K562 (cell line): ENCODE measurements at regions not wholly inside any gene's neighbourhood (a gene's known extent, or its start where the extent isn't known, plus 50 kb on each side); places are given as distances from the start of the nearest gene placed in this dataset.

Source experiments
- ATAC-seq: fragments of 200-7000 bp; cut with Tn5 transposase; 3 replicates; pipeline ENCODE4 v1.9.1; 2020; ENCODE audit warnings: moderate library complexity
- BruUV-seq: library from RNA; stranded (reverse); fragments of 400-500 nt; replicated peaks from 2 replicates; lab custom pipeline; 2021; lab: Mats Ljungman, UMichigan
- CTCF ChIA-PET: fragments of 300-600 bp; formaldehyde crosslinking; extraction: SDS; loops from one replicate; lab custom pipeline; 2021; ENCODE audit warnings: low intra/inter-chr PET ratio; lab: Yijun Ruan, JAX
- POLR2A ChIA-PET: fragments of 300-600, 350-650 bp; sonication (Branson Sonifier 250); formaldehyde crosslinking; extraction: SDS; loops from one replicate; lab custom pipeline; 2021; ENCODE audit warnings: antibody characterized with exemption, inconsistent platforms; lab: Yijun Ruan, JAX
- DNase-seq, 4 experiments: peaks; one replicate each; pipeline versions ENCODE4 v3.0.0 to v3.0.0-alpha.2; 2011 to 2018; ENCODE audit warnings: low spot score in 3 of 4, mixed read lengths in 3 of 4; ENCODE audit errors: extremely low read depth in 1 of 4
- FAIRE-seq: peaks from 2 replicates; lab custom pipeline; 2011; peaks lifted over from hg19 to GRCh38; lab: Jason Lieb, UNC
- H2AFZ ChIP-seq: 2 replicates; pipeline ENCODE4 v1.6.0; 2011; ENCODE audit warnings: low read depth, low read length, control low read depth, inconsistent platforms
- H3K27ac ChIP-seq: fragments of 200-600 bp; 3 replicates; pipeline ENCODE4 v1.8.0; 2011; ENCODE audit warnings: low read depth, mild to moderate bottlenecking, control low read depth, inconsistent platforms, low read length, moderate library complexity, mixed read lengths; ENCODE audit errors: extremely low read depth
- H3K27me3 ChIP-seq, 2 experiments: fragments of 300-600 bp in 1 of 2; 2 replicates in 1 of 2; 3 replicates in 1 of 2; pipeline versions ENCODE4 v1.6.0 to v1.8.0; 2011; ENCODE audit warnings: inconsistent platforms in 2 of 2, low read length in 2 of 2, mild to moderate bottlenecking in 1 of 2, mixed read lengths in 1 of 2, moderate library complexity in 1 of 2; ENCODE audit not compliant: control insufficient read depth in 2 of 2, insufficient read depth in 2 of 2
- H3K36me3 ChIP-seq: fragments of 300-600 bp; 3 replicates; pipeline ENCODE4 v1.8.0; 2011; ENCODE audit warnings: mild to moderate bottlenecking, low read length, inconsistent platforms; ENCODE audit not compliant: control insufficient read depth, insufficient read depth
- H3K4me1 ChIP-seq, 2 experiments: fragments of 200-600 bp in 1 of 2; replicated peaks in 1 of 2; 2 replicates in 1 of 2; 3 replicates in 1 of 2; pipeline versions ENCODE4 v1.5.1 to v1.8.0; 2011; ENCODE audit warnings: inconsistent platforms in 2 of 2, low read length in 2 of 2, mild to moderate bottlenecking in 1 of 2, mixed read lengths in 1 of 2, moderate library complexity in 1 of 2; ENCODE audit not compliant: control insufficient read depth in 2 of 2, insufficient read depth in 2 of 2
- H3K4me2 ChIP-seq: 2 replicates; pipeline ENCODE4 v1.6.1; 2011; ENCODE audit warnings: low read length, control low read depth, inconsistent platforms, mixed read lengths; ENCODE audit not compliant: insufficient read depth
- H3K4me3 ChIP-seq: fragments of 200-600 bp; sonication (generic), shearing (Covaris generic); 2 replicates; pipeline ENCODE4 v1.5.1; 2016; ENCODE audit warnings: control low read depth, inconsistent platforms
- H3K79me2 ChIP-seq: fragments of 200-600 bp; 3 replicates; pipeline ENCODE4 v1.8.0; 2011; ENCODE audit warnings: low read length, inconsistent platforms; ENCODE audit not compliant: control insufficient read depth, insufficient read depth
- H3K9ac ChIP-seq, 2 experiments: 2 replicates each; pipeline versions ENCODE4 v1.6.0 to v1.6.1; 2011; ENCODE audit warnings: low read depth in 2 of 2, low read length in 2 of 2, control low read depth in 1 of 2, inconsistent platforms in 1 of 2, mild to moderate bottlenecking in 1 of 2, mixed read lengths in 1 of 2; ENCODE audit not compliant: insufficient read depth in 1 of 2
- H3K9me1 ChIP-seq: one replicate; pipeline ENCODE4 v1.6.0; 2011; ENCODE audit warnings: inconsistent platforms, mild to moderate bottlenecking, low read length, moderate library complexity; ENCODE audit not compliant: control insufficient read depth, insufficient read depth
- H3K9me3 ChIP-seq: replicated peaks from 2 replicates; pipeline ENCODE4 v1.5.1; 2011; ENCODE audit warnings: low read depth, low read length, inconsistent platforms; ENCODE audit not compliant: control insufficient read depth, insufficient read depth
- H4K20me1 ChIP-seq: replicated peaks from 2 replicates; pipeline ENCODE4 v1.6.1; 2011; ENCODE audit warnings: low read length, inconsistent platforms, mixed read lengths; ENCODE audit not compliant: control insufficient read depth, insufficient read depth
- FOXA3 ChIP-seq, 2 experiments: fragments of 450-650 bp in 1 of 2; sonication (generic) in 1 of 2; formaldehyde crosslinking; IDR thresholded peaks in 1 of 2; conservative IDR thresholded peaks in 1 of 2; 2 replicates each; pipeline versions ENCODE4 v1.4.0 to v1.8.0; 2020 to 2022; ENCODE audit warnings: mild to moderate bottlenecking in 2 of 2, missing genetic modification reagents in 1 of 2
- FOXP1 ChIP-seq: sonication (generic); formaldehyde crosslinking; IDR thresholded peaks from 2 replicates; pipeline ENCODE4 v1.8.0; 2022; ENCODE audit warnings: mild to moderate bottlenecking, missing genetic modification reagents
- HNRNPL ChIP-seq: fragments of 200-400 bp; formaldehyde crosslinking; IDR thresholded peaks from 2 replicates; pipeline ENCODE4 v1.6.1; 2017; ENCODE audit warnings: low read depth, mild to moderate bottlenecking, low read length
- JUNB ChIP-seq: fragments of 450-650 bp; formaldehyde crosslinking; conservative IDR thresholded peaks from 2 replicates; pipeline ENCODE4 v1.4.0; 2020; ENCODE audit warnings: mild to moderate bottlenecking
- LCOR ChIP-seq: sonication (generic); formaldehyde crosslinking; IDR thresholded peaks from 2 replicates; pipeline ENCODE4 v1.8.0; 2022; ENCODE audit warnings: mild to moderate bottlenecking, missing genetic modification reagents
- MTA1 ChIP-seq: fragments of 450-650 bp; IDR thresholded peaks from 2 replicates; pipeline ENCODE4 v1.6.1; 2017; ENCODE audit warnings: borderline replicate concordance
- MTA2 ChIP-seq: fragments of 450-650 bp; IDR thresholded peaks from 2 replicates; pipeline ENCODE4 v1.6.1; 2016; ENCODE audit warnings: low read depth
- MXD1 ChIP-seq: fragments of 250-450 bp; sonication (Bioruptor Pico); IDR thresholded peaks from 2 replicates; pipeline ENCODE4 v1.8.0; 2021; ENCODE audit warnings: borderline replicate concordance, mild to moderate bottlenecking, moderate library complexity; ENCODE audit not compliant: poor library complexity, severe bottlenecking
- NUFIP1 ChIP-seq: fragments of 450-650 bp; IDR thresholded peaks from 2 replicates; pipeline ENCODE4 v1.6.1; 2018; ENCODE audit not compliant: partially characterized antibody
- PHB ChIP-seq: fragments of 250-450 bp; sonication (Bioruptor Pico); IDR thresholded peaks from 2 replicates; pipeline ENCODE4 v1.5.0; 2021
- RCOR1 ChIP-seq, 2 experiments: IDR thresholded peaks; 2 replicates each; pipeline ENCODE4 v1.6.1; 2012; ENCODE audit warnings: low read depth in 2 of 2, low read length in 2 of 2, borderline replicate concordance in 1 of 2, improper control_type of control experiment in 1 of 2
- SRSF3 ChIP-seq: fragments of 200-400 bp; formaldehyde crosslinking; IDR thresholded peaks from 2 replicates; pipeline ENCODE4 v1.6.1; 2016; ENCODE audit warnings: mild to moderate bottlenecking, low read length, moderate library complexity; ENCODE audit not compliant: insufficient read depth
- TAF1 ChIP-seq: IDR thresholded peaks from 2 replicates; pipeline ENCODE4 v1.6.1; 2011; ENCODE audit warnings: mild to moderate bottlenecking, low read length, moderate library complexity; ENCODE audit not compliant: insufficient read depth, control insufficient read depth, severe bottlenecking; ENCODE audit errors: extremely low read depth
- TFAM ChIP-seq: fragments of 250-450 bp; sonication (Bioruptor Pico); conservative IDR thresholded peaks from 2 replicates; pipeline ENCODE4 v1.5.0; 2021; ENCODE audit warnings: mild to moderate bottlenecking, moderate library complexity
- TSC22D4 ChIP-seq: fragments of 450-650 bp; IDR thresholded peaks from 2 replicates; pipeline ENCODE4 v1.6.1; 2016; ENCODE audit warnings: missing genetic modification characterization, missing biosample characterization, control low read depth
- ZKSCAN3 ChIP-seq: fragments of 250-450 bp; sonication (Bioruptor Pico); IDR thresholded peaks from 2 replicates; pipeline ENCODE4 v1.4.0; 2020
- ZNF561 ChIP-seq: fragments of 450-650 bp; formaldehyde crosslinking; conservative IDR thresholded peaks from 2 replicates; pipeline ENCODE4 v1.4.0; 2020; ENCODE audit warnings: mild to moderate bottlenecking, moderate library complexity
- ZNF584 ChIP-seq: fragments of 200-800 bp; sonication (Bioruptor generic); IDR thresholded peaks from 2 replicates; pipeline ENCODE4 v1.6.1; 2016; ENCODE audit warnings: low read depth, mild to moderate bottlenecking, missing genetic modification characterization, missing compliant biosample characterization
- ZNF699 ChIP-seq: fragments of 250-450 bp; sonication (Bioruptor Pico); IDR thresholded peaks from 2 replicates; pipeline ENCODE4 v1.8.0; 2021; ENCODE audit warnings: mild to moderate bottlenecking, moderate library complexity; ENCODE audit not compliant: insufficient replicate concordance
- WGBS: fragments of 100-300 bp; shearing (Covaris generic); methylation state at CpG from one replicate; pipeline ENCODE4 v1.1.6; 2016; ENCODE audit warnings: low coverage, mixed read lengths; ENCODE audit not compliant: insufficient coverage; ENCODE audit errors: missing lambda C conversion rate; 5-methylcytosine and 5-hydroxymethylcytosine counted together
- in situ Hi-C: fragments of 300-500 bp; cut with MboI; formaldehyde crosslinking; loops from 4 replicates; pipeline ENCODE4 v1.15.0; 2018; ENCODE audit warnings: inconsistent platforms, mixed read lengths
- intact Hi-C: fragments of 100-400 bp; cut with micrococcal nuclease; formaldehyde crosslinking; loops from 2 replicates; pipeline ENCODE4 v1.14.2; 2022
- TF ChIP-seq, protein P1 (sequence below): fragments of 450-650 bp; IDR thresholded peaks from one replicate; pipeline ENCODE4 v1.6.1; 2018; ENCODE audit warnings: mild to moderate bottlenecking, moderate library complexity; ENCODE audit not compliant: partially characterized antibody

DNA sequence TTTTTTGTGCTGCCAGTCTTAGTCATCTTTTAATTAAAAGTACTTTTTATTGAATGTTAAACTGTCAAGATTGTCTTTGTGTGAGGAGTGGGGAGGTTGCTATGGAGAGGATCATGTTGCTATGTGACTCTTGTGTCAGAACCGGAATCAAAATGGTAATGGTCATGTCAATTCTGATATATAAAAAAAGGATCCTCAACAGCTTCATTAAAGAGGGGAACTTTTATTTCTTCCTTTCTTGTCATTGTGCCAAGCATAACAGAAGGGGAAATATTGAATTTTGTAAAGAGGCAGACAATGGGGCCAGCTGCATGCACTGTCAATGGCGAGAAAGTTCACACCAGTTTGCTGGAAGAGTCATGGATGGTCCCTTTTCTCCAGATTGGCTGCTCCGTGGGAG is 564.8 kb downstream of the VRK1 start (continued):
- TF ChIP-seq TAF1 (no peak), LCOR (CRISPR knock-in tag) (no peak)

DNA sequence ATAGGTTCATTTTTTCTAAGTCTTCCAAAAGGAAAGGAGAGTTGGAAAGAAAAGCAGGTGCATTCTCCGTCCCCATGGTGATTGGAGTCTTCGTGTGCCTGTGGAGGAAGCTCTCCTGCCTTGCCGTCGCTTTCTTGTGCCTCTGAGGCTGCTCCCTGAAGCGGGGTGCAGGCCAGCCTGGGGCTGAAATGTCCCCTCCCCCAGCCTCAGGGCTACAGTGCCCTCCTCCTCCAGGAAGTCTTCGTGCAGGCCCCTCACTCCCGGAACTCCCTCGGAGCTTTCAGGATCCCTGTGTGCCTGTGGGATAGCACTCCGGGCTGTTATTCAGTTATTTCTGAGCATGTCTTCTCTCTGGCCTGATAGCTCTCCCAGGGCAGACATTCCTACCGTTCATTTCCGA is 569.2 kb downstream of the VRK1 start:
- BruUV-seq = no TSS peak
- no peak for TF ChIP-seq FOXP1
- TF ChIP-seq NUFIP1 = no peak
- no peak for TF ChIP-seq ZKSCAN3 (CRISPR knock-in tag)
- no peak for TF ChIP-seq ZNF561 (CRISPR knock-in tag)
- TF ChIP-seq FOXA3 (CRISPR knock-in tag; conservative IDR thresholded peaks at IDR 0.05 in 1 of 2, IDR thresholded peaks at IDR 0.05 in 1 of 2) = no peak
- TF ChIP-seq SRSF3 = no peak
- no peak for TF ChIP-seq MXD1 (CRISPR knock-in tag)
- no peak for TF ChIP-seq HNRNPL
- no peak for TF ChIP-seq MTA2
- no peak for TF ChIP-seq TFAM (CRISPR knock-in tag)
- TF ChIP-seq MTA1 = no peak
- TF ChIP-seq ZNF584 = no peak
- TF ChIP-seq ZNF699 = no peak
- TF ChIP-seq JUNB = no peak
- TF ChIP-seq, protein P1, sequence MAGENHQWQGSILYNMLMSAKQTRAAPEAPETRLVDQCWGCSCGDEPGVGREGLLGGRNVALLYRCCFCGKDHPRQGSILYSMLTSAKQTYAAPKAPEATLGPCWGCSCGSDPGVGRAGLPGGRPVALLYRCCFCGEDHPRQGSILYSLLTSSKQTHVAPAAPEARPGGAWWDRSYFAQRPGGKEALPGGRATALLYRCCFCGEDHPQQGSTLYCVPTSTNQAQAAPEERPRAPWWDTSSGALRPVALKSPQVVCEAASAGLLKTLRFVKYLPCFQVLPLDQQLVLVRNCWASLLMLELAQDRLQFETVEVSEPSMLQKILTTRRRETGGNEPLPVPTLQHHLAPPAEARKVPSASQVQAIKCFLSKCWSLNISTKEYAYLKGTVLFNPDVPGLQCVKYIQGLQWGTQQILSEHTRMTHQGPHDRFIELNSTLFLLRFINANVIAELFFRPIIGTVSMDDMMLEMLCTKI = no peak
- TF ChIP-seq TSC22D4 (tag) = no peak
- TF ChIP-seq PHB (CRISPR knock-in tag) = no peak
- no peak for TF ChIP-seq RCOR1 (IDR thresholded peaks at IDR 0.05; ENCODE audit: borderline replicate concordance in 1 of 2, low read depth in 2 of 2, low read length in 2 of 2)

More for the DNA sequence above, 569.2 kb downstream of the VRK1 start:
- no peak overlapping the region for H3K27ac ChIP-seq
- H3K4me3 ChIP-seq = no peak overlapping the region
- intact Hi-C loops (no loop called here), in situ Hi-C loops (no loop called here)
- ChIA-PET CTCF (no interaction called here), POLR2A (no interaction called here)
- H3K9me3 ChIP-seq = no peaks in the 10 kb centered on the region
- H3K9me1 ChIP-seq = no peaks in the 10 kb centered on the region
- no peak overlapping the region for H3K4me2 ChIP-seq
- H3K27me3 ChIP-seq = no peaks in the 10 kb centered on the region; a peak in 1 of 5 replicates
- ATAC-seq (no peak), FAIRE-seq (no peak), DNase-seq (no peak)
- 6% methylated on average over 6 of the region's 11 CpGs for WGBS
- H2AFZ ChIP-seq = no peak overlapping the region
- no peak overlapping the region for H3K9ac ChIP-seq
- H3K36me3 ChIP-seq = no peaks in the 10 kb centered on the region
- no peaks in the 10 kb centered on the region for H4K20me1 ChIP-seq
- no peaks in the 10 kb centered on the region for H3K79me2 ChIP-seq
- H3K4me1 ChIP-seq = no peaks in the 10 kb centered on the region
